Islet precursor cell (in vitro differentiated cells): ENCODE measurements at regions not wholly inside any gene's neighbourhood (a gene's known extent, or its start where the extent isn't known, plus 50 kb on each side); places are given as distances from the start of the nearest gene placed in this dataset.

Experiments used
- DNase-seq: peaks from one replicate; pipeline ENCODE4 v3.0.0-alpha.2; 2018

GRCh38 chr12:90899456-90900182, 55.4 kb downstream of the CCER1 start:
- no peak for DNase-seq

GRCh38 chr12:90897986-90898385, 57.0 kb downstream of the CCER1 start:
- no peak for DNase-seq

GRCh38 chr12:90897316-90897715, 57.7 kb downstream of the CCER1 start:
- no peak for DNase-seq

GRCh38 chr12:90896821-90897220, 58.2 kb downstream of the CCER1 start:
- DNase-seq = no peak

- peak; percentile 64 for DNase-seq
Observed at GRCh38 chr12:90896164-90896563, 58.8 kb downstream of the CCER1 start.

- no peak for DNase-seq
Observed at GRCh38 chr12:90888316-90888715, 66.7 kb downstream of the CCER1 start.

GRCh38 chr12:90883456-90883855, 71.5 kb downstream of the CCER1 start:
- DNase-seq = no peak

GRCh38 chr12:90871726-90872096, 83.3 kb downstream of the CCER1 start:
- DNase-seq = no peak

GRCh38 chr12:90870971-90871725, 83.8 kb downstream of the CCER1 start:
- no peak for DNase-seq

GRCh38 chr12:90868626-90869025, 86.3 kb downstream of the CCER1 start:
- no peak for DNase-seq

- DNase-seq = no peak
Observed at GRCh38 chr12:90859591-90859990, 95.4 kb downstream of the CCER1 start.

- peak; percentile 80 for DNase-seq
Observed at GRCh38 chr12:90858252-90858651, 96.7 kb downstream of the CCER1 start.

- no peak for DNase-seq
Observed at GRCh38 chr12:90855534-90855933, 99.4 kb downstream of the CCER1 start.

- no peak for DNase-seq
Observed at GRCh38 chr12:90854136-90854689, 100.8 kb downstream of the CCER1 start.

GRCh38 chr12:90851800-90852718, 102.9 kb downstream of the CCER1 start:
- DNase-seq = no peak

- no peak for DNase-seq
Observed at GRCh38 chr12:90842477-90842876, 112.5 kb downstream of the CCER1 start.

GRCh38 chr12:90841336-90841735, 113.6 kb downstream of the CCER1 start:
- DNase-seq = no peak

GRCh38 chr12:90839346-90839745, 115.6 kb downstream of the CCER1 start:
- DNase-seq = no peak

GRCh38 chr12:90836689-90837088, 118.3 kb downstream of the CCER1 start:
- DNase-seq = peak; percentile 61

GRCh38 chr12:90833228-90833627, 121.7 kb downstream of the CCER1 start:
- no peak for DNase-seq

- DNase-seq = no peak
Observed at GRCh38 chr12:90832427-90832826, 122.5 kb downstream of the CCER1 start.

- DNase-seq = no peak
Observed at GRCh38 chr12:90831712-90832111, 123.3 kb downstream of the CCER1 start.

GRCh38 chr12:90829044-90829443, 125.9 kb downstream of the CCER1 start:
- no peak for DNase-seq
